B cell (primary cell): ENCODE measurements at regions not wholly inside any gene's neighbourhood (a gene's known extent, or its start where the extent isn't known, plus 50 kb on each side); places are given as distances from the start of the nearest gene placed in this dataset.

Experiments used
- ATAC-seq: fragments of 200-7000 bp; cut with Tn5 transposase; one replicate; pipeline ENCODE4 v1.10.0; 2021; ENCODE audit warnings: low read depth, mild to moderate bottlenecking, moderate number of reproducible peaks, moderate library complexity
- CTCF ChIA-PET: fragments of 350-600 bp; sonication (Branson Sonifier 250); formaldehyde crosslinking; loops from one replicate; lab custom pipeline; 2021; ENCODE audit warnings: antibody characterized with exemption, inconsistent platforms; lab: Charles Lee
- POLR2A ChIA-PET: fragments of 350-600 bp; sonication (Branson Sonifier 250); formaldehyde crosslinking; loops from one replicate; lab custom pipeline; 2021; ENCODE audit warnings: antibody characterized with exemption; lab: Charles Lee
- DNase-seq: peaks from one replicate; pipeline ENCODE4 v3.0.0; 2013
- H2AFZ ChIP-seq: 2 replicates; pipeline ENCODE4 v1.6.1; 2012; ENCODE audit warnings: mild to moderate bottlenecking, low read depth, low read length; ENCODE audit not compliant: insufficient read depth, poor library complexity, severe bottlenecking
- H3K27ac ChIP-seq, 2 donors: 1 replicate in 1 of 2; 2 replicates in 1 of 2; pipeline ENCODE4 v1.5.1; 2012 to 2013; ENCODE audit warnings: low read length in 2 of 2, mild to moderate bottlenecking in 2 of 2, moderate library complexity in 1 of 2
- H3K27me3 ChIP-seq, 4 experiments: fragments of 200-600 bp in 1 of 4; sonication (generic) in 1 of 4; replicated peaks in 1 of 4; 1 replicate in 2 of 4; 2 replicates in 2 of 4; pipeline versions ENCODE4 v1.6.1 to v1.7.0; 2013 to 2016; ENCODE audit warnings: low read length in 3 of 4, mild to moderate bottlenecking in 2 of 4, mixed read lengths in 1 of 4, moderate library complexity in 1 of 4; ENCODE audit not compliant: insufficient read depth in 4 of 4, control insufficient read depth in 3 of 4; ENCODE audit errors: control extremely low read depth in 1 of 4
- H3K36me3 ChIP-seq, 2 experiments: replicated peaks in 1 of 2; 1 replicate in 1 of 2; 2 replicates in 1 of 2; pipeline versions ENCODE4 v1.6.1 to v1.7.1; 2013; ENCODE audit warnings: low read length in 1 of 2; ENCODE audit not compliant: insufficient read depth in 2 of 2, control insufficient read depth in 1 of 2; ENCODE audit errors: control extremely low read depth in 1 of 2, extremely low read depth in 1 of 2
- H3K4me1 ChIP-seq, 2 donors: fragments of 200-600 bp in 1 of 2; sonication (generic) in 1 of 2; 1 replicate in 1 of 2; 2 replicates in 1 of 2; pipeline versions ENCODE4 v1.5.1 to v1.6.1; 2013 to 2017; ENCODE audit warnings: low read length in 2 of 2; ENCODE audit not compliant: control insufficient read depth in 2 of 2, insufficient read depth in 2 of 2
- H3K4me2 ChIP-seq: replicated peaks from 2 replicates; pipeline ENCODE3; 2012; ENCODE audit warnings: mild to moderate bottlenecking, low read depth, low read length; ENCODE audit not compliant: poor library complexity, severe bottlenecking
- H3K4me3 ChIP-seq, 5 experiments: fragments of 200-600 bp in 1 of 5; sonication (generic) in 1 of 5; 1 replicate in 3 of 5; 2 replicates in 2 of 5; pipeline versions ENCODE4 v1.5.1 to v1.7.0; 2011 to 2016; ENCODE audit warnings: low read length in 4 of 5, mild to moderate bottlenecking in 4 of 5, low read depth in 2 of 5, control low read depth in 1 of 5, moderate library complexity in 1 of 5; ENCODE audit not compliant: insufficient read depth in 1 of 5; ENCODE audit errors: control extremely low read depth in 1 of 5, extremely low read depth in 1 of 5
- H3K79me2 ChIP-seq: fragments of 200-600 bp; sonication (generic); one replicate; pipeline ENCODE4 v1.6.0; 2016; ENCODE audit warnings: low read length; ENCODE audit not compliant: control insufficient read depth, insufficient read depth
- H3K9ac ChIP-seq: fragments of 200-600 bp; sonication (generic); 2 replicates; pipeline ENCODE4 v1.6.1; 2017; ENCODE audit warnings: mild to moderate bottlenecking, low read length, moderate library complexity
- H3K9me3 ChIP-seq, 3 donors: one replicate each; pipeline versions ENCODE4 v1.6.1 to v1.7.1; 2013; ENCODE audit warnings: low read length in 2 of 3; ENCODE audit not compliant: control insufficient read depth in 2 of 3, insufficient read depth in 1 of 3; ENCODE audit errors: control extremely low read depth in 1 of 3
- H4K20me1 ChIP-seq: 2 replicates; pipeline ENCODE4 v1.6.0; 2012; ENCODE audit warnings: mild to moderate bottlenecking, low read length; ENCODE audit not compliant: insufficient read depth, control insufficient read depth, poor library complexity, severe bottlenecking
- H3K27ac Mint-ChIP-seq: one replicate; pipeline ENCODE4 v1.8.0; 2021; ENCODE audit warnings: mixed read lengths
- H3K27me3 Mint-ChIP-seq: one replicate; pipeline ENCODE4 v1.8.0; 2021; ENCODE audit warnings: mixed read lengths
- H3K4me1 Mint-ChIP-seq: one replicate; pipeline ENCODE4 v1.8.0; 2021; ENCODE audit warnings: mixed read lengths
- H3K4me3 Mint-ChIP-seq: one replicate; pipeline ENCODE4 v1.8.0; 2021; ENCODE audit warnings: mixed read lengths
- H3K9me3 Mint-ChIP-seq: one replicate; pipeline ENCODE4 v1.8.0; 2022; ENCODE audit warnings: mixed read lengths; ENCODE audit not compliant: insufficient read depth
- EZH2 ChIP-seq: IDR thresholded peaks from 2 replicates; pipeline ENCODE4 v1.6.1; 2012; ENCODE audit warnings: borderline replicate concordance, low read depth, mild to moderate bottlenecking, moderate library complexity, low read length; ENCODE audit not compliant: insufficient read depth, poor library complexity, severe bottlenecking
- intact Hi-C: fragments of 100-400 bp; cut with micrococcal nuclease; formaldehyde crosslinking; loops from one replicate; pipeline ENCODE4 v1.10.0; 2022
- TF ChIP-seq, protein P1 (sequence below): fragments of 200-600 bp; IDR thresholded peaks from one replicate; pipeline ENCODE4 v1.8.0; 2022; ENCODE audit warnings: antibody characterized with exemption, mild to moderate bottlenecking

DNA sequence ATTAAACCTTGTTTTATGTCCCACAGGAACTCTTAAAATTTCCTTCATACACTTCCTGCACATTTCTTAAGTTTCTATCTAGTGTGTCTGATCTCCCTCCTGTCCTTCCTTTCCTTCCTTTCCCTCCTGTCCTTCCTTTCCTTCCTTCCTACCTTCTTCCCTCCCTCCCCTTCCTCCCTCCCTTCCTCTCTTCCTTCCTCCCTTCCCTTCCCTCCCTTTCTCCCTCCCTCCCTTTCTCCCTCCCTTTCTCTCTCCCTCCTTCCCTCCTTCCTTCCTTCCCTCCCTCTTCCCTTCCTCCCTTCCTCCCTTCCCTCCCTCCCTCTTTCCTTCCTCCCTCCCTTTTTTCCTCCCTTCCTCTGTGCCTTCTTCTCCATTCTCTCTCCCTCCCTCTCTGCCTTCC lies 414.9 kb downstream of the ENC1 start:
- Histone ChIP-seq H3K79me2 (no peaks in the 10 kb centered on the region), H2AFZ (no peak overlapping the region), H3K27ac (no peak overlapping the region), H3K4me3 (no peak overlapping the region), H4K20me1 (no peaks in the 10 kb centered on the region), H3K4me1 (no peaks in the 10 kb centered on the region), H3K9me3 (peaks cover 0 to 6% (median 0%) of the 10 kb centered on the region in 3 donors), H3K27me3 (no peaks in the 10 kb centered on the region), H3K36me3 (no peaks in the 10 kb centered on the region), H3K9ac (no peak overlapping the region), H3K4me2 (no peak overlapping the region)
- no peaks in the 10 kb centered on the region for H3K9me3 Mint-ChIP-seq
- TF ChIP-seq EZH2 = no peak
- ChIA-PET POLR2A (no interaction called here), CTCF (no interaction called here)
- peaks cover 19% of the 10 kb centered on the region for H3K27me3 Mint-ChIP-seq
- ATAC-seq = no peak
- no peak for DNase-seq
- H3K4me3 Mint-ChIP-seq = no peak overlapping the region
- no peak overlapping the region for H3K27ac Mint-ChIP-seq
- no peaks in the 10 kb centered on the region for H3K4me1 Mint-ChIP-seq
- intact Hi-C loops = no loop called here

DNA sequence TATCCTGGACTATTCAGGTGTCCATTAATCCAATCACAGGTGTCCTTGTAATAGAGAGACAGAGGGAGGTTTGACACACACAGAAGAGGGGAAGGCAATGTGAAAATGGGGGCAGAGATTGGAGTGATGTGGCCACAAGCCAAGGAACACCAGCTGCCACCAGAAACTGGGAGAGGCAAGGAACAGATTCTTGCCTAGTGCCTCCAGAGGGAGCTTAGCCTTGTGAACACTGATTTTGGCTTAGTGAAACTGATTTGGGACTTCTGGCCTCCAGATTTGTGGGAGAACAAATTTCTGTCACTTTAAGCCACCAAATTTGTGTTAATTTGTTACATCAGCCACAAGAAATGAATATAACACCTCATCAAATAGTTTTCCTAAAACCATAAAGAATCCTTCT lies 416.2 kb downstream of the ENC1 start:
- DNase-seq (no peak), ATAC-seq (no peak)
- Histone ChIP-seq H3K36me3 (no peaks in the 10 kb centered on the region), H2AFZ (no peak overlapping the region), H4K20me1 (no peaks in the 10 kb centered on the region), H3K27me3 (no peaks in the 10 kb centered on the region), H3K27ac (no peak overlapping the region), H3K4me1 (no peaks in the 10 kb centered on the region), H3K4me2 (no peak overlapping the region), H3K9me3 (peaks cover 0 to 6% (median 0%) of the 10 kb centered on the region in 3 donors), H3K4me3 (no peak overlapping the region), H3K79me2 (no peaks in the 10 kb centered on the region), H3K9ac (no peak overlapping the region)
- intact Hi-C loops = no loop called here
- Mint-ChIP-seq H3K27ac (no peak overlapping the region), H3K9me3 (no peaks in the 10 kb centered on the region), H3K4me3 (no peak overlapping the region), H3K27me3 (peaks cover 19% of the 10 kb centered on the region), H3K4me1 (no peaks in the 10 kb centered on the region)
- CTCF ChIA-PET = no interaction called here
- POLR2A ChIA-PET = no interaction called here
- no peak for TF ChIP-seq EZH2
- TF ChIP-seq, protein P1, sequence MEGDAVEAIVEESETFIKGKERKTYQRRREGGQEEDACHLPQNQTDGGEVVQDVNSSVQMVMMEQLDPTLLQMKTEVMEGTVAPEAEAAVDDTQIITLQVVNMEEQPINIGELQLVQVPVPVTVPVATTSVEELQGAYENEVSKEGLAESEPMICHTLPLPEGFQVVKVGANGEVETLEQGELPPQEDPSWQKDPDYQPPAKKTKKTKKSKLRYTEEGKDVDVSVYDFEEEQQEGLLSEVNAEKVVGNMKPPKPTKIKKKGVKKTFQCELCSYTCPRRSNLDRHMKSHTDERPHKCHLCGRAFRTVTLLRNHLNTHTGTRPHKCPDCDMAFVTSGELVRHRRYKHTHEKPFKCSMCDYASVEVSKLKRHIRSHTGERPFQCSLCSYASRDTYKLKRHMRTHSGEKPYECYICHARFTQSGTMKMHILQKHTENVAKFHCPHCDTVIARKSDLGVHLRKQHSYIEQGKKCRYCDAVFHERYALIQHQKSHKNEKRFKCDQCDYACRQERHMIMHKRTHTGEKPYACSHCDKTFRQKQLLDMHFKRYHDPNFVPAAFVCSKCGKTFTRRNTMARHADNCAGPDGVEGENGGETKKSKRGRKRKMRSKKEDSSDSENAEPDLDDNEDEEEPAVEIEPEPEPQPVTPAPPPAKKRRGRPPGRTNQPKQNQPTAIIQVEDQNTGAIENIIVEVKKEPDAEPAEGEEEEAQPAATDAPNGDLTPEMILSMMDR = no peak
